Kidney (tissue), 13 donors: ENCODE measurements at regions not wholly inside any gene's neighbourhood (a gene's known extent, or its start where the extent isn't known, plus 50 kb on each side); places are given as distances from the start of the nearest gene placed in this dataset.

Source experiments
- DNase-seq, 5 donors: peaks; one replicate each; pipeline ENCODE4 v3.0.0-alpha.2; 2013 to 2020
- FAIRE-seq: peaks from 2 replicates; lab custom pipeline; 2012; peaks lifted over from hg19 to GRCh38; lab: Jason Lieb, UNC
- H3K27ac ChIP-seq, 2 donors: one replicate each; pipeline ENCODE4 v1.7.0; 2013; ENCODE audit warnings: low read depth in 2 of 2, low read length in 2 of 2, inconsistent platforms in 1 of 2
- H3K27me3 ChIP-seq: one replicate; pipeline ENCODE4 v1.7.1; 2013; ENCODE audit warnings: low read length, inconsistent platforms; ENCODE audit not compliant: control insufficient read depth, insufficient read depth
- H3K36me3 ChIP-seq, 3 donors: one replicate each; pipeline versions ENCODE4 v1.7.0 to v1.7.1; 2013; ENCODE audit warnings: low read length in 3 of 3, control low read depth in 1 of 3, inconsistent platforms in 1 of 3; ENCODE audit not compliant: insufficient read depth in 3 of 3, control insufficient read depth in 2 of 3
- H3K4me1 ChIP-seq, 3 donors: one replicate each; pipeline versions ENCODE4 v1.7.0 to v1.7.1; 2013; ENCODE audit warnings: low read length in 3 of 3, inconsistent platforms in 1 of 3, low read depth in 1 of 3; ENCODE audit not compliant: control insufficient read depth in 2 of 3, insufficient read depth in 2 of 3
- H3K4me3 ChIP-seq, 3 donors: one replicate each; pipeline versions ENCODE4 v1.7.0 to v1.8.1; 2013; ENCODE audit warnings: low read length in 3 of 3, control low read depth in 1 of 3, inconsistent platforms in 1 of 3
- H3K9ac ChIP-seq, 3 donors: one replicate each; pipeline versions ENCODE4 v1.7.0 to v1.7.1; 2013; ENCODE audit warnings: low read length in 3 of 3, control low read depth in 1 of 3, inconsistent platforms in 1 of 3
- H3K9me3 ChIP-seq, 3 donors: one replicate each; pipeline versions ENCODE4 v1.7.0 to v1.7.1; 2013; ENCODE audit warnings: low read length in 3 of 3, control low read depth in 1 of 3, inconsistent platforms in 1 of 3; ENCODE audit not compliant: control insufficient read depth in 2 of 3, insufficient read depth in 1 of 3
- CTCF ChIP-seq: IDR thresholded peaks from 3 replicates; pipeline ENCODE4 v1.5.1; 2012; ENCODE audit warnings: mild to moderate bottlenecking, moderate library complexity, borderline replicate concordance; ENCODE audit not compliant: insufficient read depth; ENCODE audit errors: extremely low read depth
- intact Hi-C: fragments of 100-400 bp; cut with DNase I; formaldehyde crosslinking; loops from one replicate; pipeline ENCODE4 v1.11.1; 2022
- donor health status: control.
- donor health status: control.
- donor health status: control.
- donor health status: control.
- donor health status: control.
- donor health status: DM: yes; HTN: yes; CAD: no.
- donor health status: Normal renal cell carcinoma (clear cell type).

GRCh38 chr17:73973586-73974409 lies 229.7 kb upstream of the RPL38 start:
- DNase-seq (peak in 1 of 5 donors; percentile 31), FAIRE-seq (no peak)
- intact Hi-C loops = no loop called here
- no peak overlapping the region for H3K9ac ChIP-seq
- no peaks in the 10 kb centered on the region for H3K4me1 ChIP-seq
- H3K4me3 ChIP-seq = no peak overlapping the region
- no peaks in the 10 kb centered on the region for H3K36me3 ChIP-seq
- no peaks in the 10 kb centered on the region for H3K9me3 ChIP-seq
- no peak overlapping the region for H3K27ac ChIP-seq
- H3K27me3 ChIP-seq = no peaks in the 10 kb centered on the region
- no peak for TF ChIP-seq CTCF

DNA sequence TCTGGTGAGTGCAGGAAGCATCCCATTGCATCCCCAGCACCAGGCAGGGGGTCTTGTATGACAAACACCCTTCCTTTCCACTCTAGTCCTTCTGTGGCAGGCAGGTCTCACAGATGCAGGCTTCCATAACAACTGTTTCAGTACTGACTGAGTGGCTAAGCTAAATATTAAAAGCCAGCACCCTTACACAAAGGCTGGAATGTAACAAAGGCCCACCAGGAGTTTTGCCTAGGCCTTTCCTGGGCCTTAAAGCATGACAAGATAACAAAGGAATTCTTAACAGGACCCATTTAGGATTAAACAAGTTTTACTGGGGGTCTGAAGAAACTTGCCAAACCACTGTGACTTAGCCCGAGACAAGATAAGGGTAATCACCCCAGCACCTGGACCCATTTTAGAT lies 228.9 kb upstream of the RPL38 start:
- Histone ChIP-seq H3K27ac (no peak overlapping the region), H3K36me3 (no peaks in the 10 kb centered on the region), H3K9ac (no peak overlapping the region), H3K9me3 (no peaks in the 10 kb centered on the region), H3K4me1 (no peaks in the 10 kb centered on the region), H3K4me3 (no peak overlapping the region), H3K27me3 (no peaks in the 10 kb centered on the region)
- no peak for TF ChIP-seq CTCF
- intact Hi-C loops = no loop called here
- FAIRE-seq (no peak), DNase-seq (no peak)

DNA sequence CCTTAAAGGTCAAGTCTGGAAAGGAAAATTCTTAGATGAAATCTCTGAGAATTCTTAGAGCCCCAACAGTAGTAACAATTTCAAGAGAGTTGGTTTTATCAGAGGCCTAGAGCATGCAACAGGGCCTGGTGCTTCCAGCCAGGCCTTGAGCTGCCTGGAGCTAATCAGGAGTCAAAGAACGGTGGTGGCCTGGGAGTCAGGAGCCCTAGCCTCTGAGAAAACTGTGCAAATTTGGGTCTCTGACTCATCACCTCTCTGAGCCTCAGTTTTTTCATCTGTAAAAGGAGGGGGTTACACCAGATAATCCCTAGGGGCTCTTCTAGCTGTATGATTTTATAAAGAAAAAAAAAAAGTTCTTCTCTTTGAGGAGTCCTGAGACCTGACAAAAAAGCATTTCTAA lies 227.3 kb upstream of the RPL38 start:
- no peak overlapping the region for H3K9ac ChIP-seq
- intact Hi-C loops = no loop called here
- no peaks in the 10 kb centered on the region for H3K9me3 ChIP-seq
- no peak overlapping the region for H3K4me3 ChIP-seq
- no peaks in the 10 kb centered on the region for H3K36me3 ChIP-seq
- H3K4me1 ChIP-seq = no peaks in the 10 kb centered on the region
- DNase-seq (no peak), FAIRE-seq (no peak)
- no peaks in the 10 kb centered on the region for H3K27me3 ChIP-seq
- no peak for TF ChIP-seq CTCF
- no peak overlapping the region for H3K27ac ChIP-seq
